WTC11 (cell line): ENCODE measurements at regions not wholly inside any gene's neighbourhood (a gene's known extent, or its start where the extent isn't known, plus 50 kb on each side); places are given as distances from the start of the nearest gene placed in this dataset.

Experiments used
- ATAC-seq: fragments of 200-7000 bp; cut with Tn5 transposase; 2 replicates; pipeline ENCODE4 v1.10.0; 2021; ENCODE audit warnings: mild to moderate bottlenecking, moderate library complexity
- CTCF ChIA-PET: fragments of 300-600 bp; sonication (Branson Sonifier 250); formaldehyde crosslinking; loops from one replicate; lab custom pipeline; 2021; ENCODE audit warnings: antibody characterized with exemption; lab: Charles Lee
- POLR2A ChIA-PET: fragments of 350-600 bp; sonication (Branson Sonifier 250); formaldehyde crosslinking; loops from one replicate; lab custom pipeline; 2021; ENCODE audit warnings: antibody characterized with exemption; lab: Charles Lee
- DNase-seq: peaks from one replicate; pipeline ENCODE4 v3.0.0; 2021; ENCODE audit warnings: low spot score
- H3K27ac Mint-ChIP-seq: 2 replicates; pipeline ENCODE4 v1.8.0; 2021; ENCODE audit warnings: mixed read lengths
- H3K27me3 Mint-ChIP-seq: 2 replicates; pipeline ENCODE4 v1.8.0; 2021; ENCODE audit warnings: low read depth, mild to moderate bottlenecking, moderate library complexity, mixed read lengths
- H3K36me3 Mint-ChIP-seq: 2 replicates; pipeline ENCODE4 v1.8.0; 2021; ENCODE audit warnings: mixed read lengths
- H3K4me1 Mint-ChIP-seq: 2 replicates; pipeline ENCODE4 v1.8.0; 2022; ENCODE audit warnings: mixed read lengths
- H3K4me3 Mint-ChIP-seq: 2 replicates; pipeline ENCODE4 v1.8.0; 2021; ENCODE audit warnings: mild to moderate bottlenecking, moderate library complexity, mixed read lengths
- H3K9me3 Mint-ChIP-seq: 2 replicates; pipeline ENCODE4 v1.8.0; 2021; ENCODE audit warnings: mixed read lengths
- AR ChIP-seq: fragments of 250-450 bp; sonication (Bioruptor Pico); IDR thresholded peaks from 2 replicates; pipeline ENCODE4 v1.9.0; 2021; ENCODE audit warnings: mild to moderate bottlenecking
- E2F4 ChIP-seq: sonication (generic); formaldehyde crosslinking; IDR thresholded peaks from 2 replicates; pipeline ENCODE4 v1.8.1; 2022; ENCODE audit warnings: low read depth, mild to moderate bottlenecking, moderate library complexity, missing genetic modification reagents, borderline replicate concordance
- ESRRA ChIP-seq: sonication (generic); formaldehyde crosslinking; IDR thresholded peaks from 2 replicates; pipeline ENCODE4 v1.8.1; 2022; ENCODE audit warnings: mild to moderate bottlenecking, missing genetic modification reagents, borderline replicate concordance
- HMGXB4 ChIP-seq: sonication (generic); formaldehyde crosslinking; IDR thresholded peaks from 2 replicates; pipeline ENCODE4 v1.8.1; 2023; ENCODE audit warnings: mild to moderate bottlenecking, moderate library complexity, missing genetic modification reagents
- MAX ChIP-seq: sonication (generic); formaldehyde crosslinking; IDR thresholded peaks from 2 replicates; pipeline ENCODE4 v1.8.0; 2022; ENCODE audit warnings: mild to moderate bottlenecking, missing genetic modification reagents
- NR3C1 ChIP-seq: sonication (generic); formaldehyde crosslinking; conservative IDR thresholded peaks from 2 replicates; pipeline ENCODE4 v1.8.1; 2023; ENCODE audit warnings: low read depth, mild to moderate bottlenecking, missing genetic modification reagents
- OVOL2 ChIP-seq: fragments of 250-450 bp; sonication (Bioruptor Pico); IDR thresholded peaks from 2 replicates; pipeline ENCODE4 v1.9.0; 2021; ENCODE audit warnings: mild to moderate bottlenecking, borderline replicate concordance
- PRRX2 ChIP-seq: fragments of 250-450 bp; sonication (Bioruptor Pico); IDR thresholded peaks from 2 replicates; pipeline ENCODE4 v1.8.0; 2021; ENCODE audit warnings: mild to moderate bottlenecking
- SMAD3 ChIP-seq: sonication (generic); formaldehyde crosslinking; IDR thresholded peaks from 2 replicates; pipeline ENCODE4 v1.8.0; 2022; ENCODE audit warnings: missing genetic modification reagents, mild to moderate bottlenecking, borderline replicate concordance
- SOX15 ChIP-seq: fragments of 250-450 bp; sonication (Bioruptor Pico); IDR thresholded peaks from 2 replicates; pipeline ENCODE4 v1.9.0; 2021; ENCODE audit warnings: mild to moderate bottlenecking
- TCF7 ChIP-seq: sonication (generic); formaldehyde crosslinking; IDR thresholded peaks from 2 replicates; pipeline ENCODE4 v1.8.0; 2022; ENCODE audit warnings: mild to moderate bottlenecking, low read depth, missing genetic modification reagents, moderate library complexity
- TEAD1 ChIP-seq: sonication (generic); formaldehyde crosslinking; IDR thresholded peaks from 2 replicates; pipeline ENCODE4 v1.8.0; 2022; ENCODE audit warnings: mild to moderate bottlenecking, missing genetic modification reagents
- USF1 ChIP-seq: sonication (generic); formaldehyde crosslinking; IDR thresholded peaks from 2 replicates; pipeline ENCODE4 v1.8.0; 2022; ENCODE audit warnings: mild to moderate bottlenecking, missing genetic modification reagents
- ZBTB21 ChIP-seq: sonication (generic); formaldehyde crosslinking; IDR thresholded peaks from 2 replicates; pipeline ENCODE4 v1.8.1; 2023; ENCODE audit warnings: mild to moderate bottlenecking, missing genetic modification reagents, borderline replicate concordance
- ZNF532 ChIP-seq: fragments of 250-450 bp; sonication (Bioruptor Pico); IDR thresholded peaks from 2 replicates; pipeline ENCODE4 v1.9.0; 2021; ENCODE audit warnings: mild to moderate bottlenecking, borderline replicate concordance
- ZNF671 ChIP-seq: fragments of 250-450 bp; sonication (Bioruptor Pico); IDR thresholded peaks from 2 replicates; pipeline ENCODE4 v1.8.0; 2021; ENCODE audit warnings: mild to moderate bottlenecking
- ZSCAN18 ChIP-seq: fragments of 250-450 bp; sonication (Bioruptor Pico); IDR thresholded peaks from 2 replicates; pipeline ENCODE4 v2.1.2; 2022; ENCODE audit warnings: mild to moderate bottlenecking, moderate library complexity

GRCh38 chr13:37195621-37196020 is 90.2 kb upstream of the CSNK1A1L start (continued):
- TF ChIP-seq E2F4 (CRISPR knock-in tag) (no peak), TCF7 (CRISPR knock-in tag) (no peak), PRRX2 (CRISPR knock-in tag) (no peak)

- no peaks in the 10 kb centered on the region; the same call in 1 of the 2 replicates for H3K27me3 Mint-ChIP-seq
- POLR2A ChIA-PET, result no interaction called here
- peaks cover 22% of the 10 kb centered on the region for H3K4me1 Mint-ChIP-seq
- no peak for TF ChIP-seq OVOL2 (CRISPR knock-in tag)
- TF ChIP-seq ESRRA (CRISPR knock-in tag), result no peak
- no peak for TF ChIP-seq TEAD1
- TF ChIP-seq HMGXB4 (CRISPR knock-in tag), result no peak
- TF ChIP-seq ZNF671 (CRISPR knock-in tag), result no peak
- TF ChIP-seq ZNF532 (CRISPR knock-in tag), result no peak
- TF ChIP-seq SOX15 (CRISPR knock-in tag), result no peak
- no peak for TF ChIP-seq ZSCAN18
- TF ChIP-seq SMAD3 (CRISPR knock-in tag), result no peak
- no peak for TF ChIP-seq AR (CRISPR knock-in tag)
- no peak for TF ChIP-seq ZBTB21 (CRISPR knock-in tag)
- no peak for TF ChIP-seq USF1 (CRISPR knock-in tag)
- no peak for TF ChIP-seq NR3C1
- TF ChIP-seq MAX (CRISPR knock-in tag), result no peak
- H3K4me3 Mint-ChIP-seq, result no peak overlapping the region
- CTCF ChIA-PET, result no interaction called here
- no peak overlapping the region for H3K27ac Mint-ChIP-seq
- DNase-seq (no peak), ATAC-seq (no peak)
- no peaks in the 10 kb centered on the region for H3K36me3 Mint-ChIP-seq
- H3K9me3 Mint-ChIP-seq, result peaks cover 8% of the 10 kb centered on the region
Measured at GRCh38 chr13:37194428-37194861, 89.0 kb upstream of the CSNK1A1L start.
